HG03280 (cell line): ENCODE measurements at regions not wholly inside any gene's neighbourhood (a gene's known extent, or its start where the extent isn't known, plus 50 kb on each side); places are given as distances from the start of the nearest gene placed in this dataset.

Source experiments
- ATAC-seq: cut with Tn5 transposase; IDR thresholded peaks from one replicate; pipeline ENCODE4 v1.9.1; 2021; ENCODE audit warnings: mild to moderate bottlenecking, moderate library complexity; ENCODE audit not compliant: unreplicated experiment

- no peak for ATAC-seq
Measured at GRCh38 chr12:91818227-91819131, 327.2 kb downstream of the BTG1 start.

- no peak for ATAC-seq
Measured at GRCh38 chr12:91817517-91817916, 328.1 kb downstream of the BTG1 start.

DNA sequence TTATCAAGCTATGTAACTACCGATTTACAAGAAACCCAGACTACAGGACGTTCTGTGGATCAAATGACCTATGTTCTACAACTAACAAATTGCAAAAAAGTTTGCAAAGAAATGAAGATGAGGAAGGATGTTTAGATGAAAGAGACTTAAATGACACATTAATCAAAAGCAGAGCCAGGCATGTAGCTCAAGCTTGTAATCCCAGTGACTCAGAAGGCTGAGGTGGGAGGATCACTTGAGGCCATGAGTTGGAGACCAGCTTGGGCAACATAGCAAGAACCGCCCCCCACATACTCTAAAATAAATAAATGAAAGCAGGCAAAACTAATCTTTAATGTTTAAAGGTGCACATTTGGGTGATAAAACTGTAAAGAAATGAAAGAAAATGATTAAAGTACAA, 331.9 kb downstream of the BTG1 start:
- no peak for ATAC-seq

DNA sequence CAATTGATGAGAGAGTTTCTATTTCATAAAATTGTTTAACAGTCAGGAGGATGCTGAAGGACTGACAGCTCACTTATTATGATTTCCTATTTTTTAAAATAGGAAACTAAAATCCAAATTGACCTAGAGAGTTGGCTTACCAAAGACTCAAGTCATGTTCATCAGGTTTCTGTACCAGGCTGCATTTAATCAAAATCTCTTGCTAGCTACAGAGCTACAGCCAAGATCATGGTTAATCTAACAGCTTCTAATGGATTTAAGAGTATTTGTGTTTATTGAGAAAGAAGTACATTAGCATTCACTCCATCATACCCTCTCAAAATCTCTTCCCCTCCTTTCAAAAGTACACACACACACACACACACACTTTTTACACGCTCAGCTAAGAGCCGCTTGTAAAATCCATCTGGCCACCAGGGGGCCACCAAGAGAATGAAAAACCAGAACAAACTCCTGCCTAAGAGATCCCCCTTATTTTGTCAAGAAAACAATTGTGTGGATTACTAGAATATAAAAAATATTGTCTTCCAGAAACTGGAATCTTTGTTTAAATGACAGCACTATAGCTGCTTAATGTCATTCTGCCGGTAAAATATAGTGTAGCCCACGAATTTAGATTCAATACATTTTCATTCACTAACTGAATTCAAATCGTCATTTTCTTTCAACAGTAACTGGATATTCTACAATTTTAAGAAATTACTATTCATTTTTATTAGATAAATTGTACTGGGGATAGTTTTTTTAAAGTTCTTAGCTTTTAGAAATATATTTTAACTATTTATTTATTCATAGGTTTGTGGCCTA, 334.0 kb downstream of the BTG1 start:
- peak; percentile 83 for ATAC-seq

DNA sequence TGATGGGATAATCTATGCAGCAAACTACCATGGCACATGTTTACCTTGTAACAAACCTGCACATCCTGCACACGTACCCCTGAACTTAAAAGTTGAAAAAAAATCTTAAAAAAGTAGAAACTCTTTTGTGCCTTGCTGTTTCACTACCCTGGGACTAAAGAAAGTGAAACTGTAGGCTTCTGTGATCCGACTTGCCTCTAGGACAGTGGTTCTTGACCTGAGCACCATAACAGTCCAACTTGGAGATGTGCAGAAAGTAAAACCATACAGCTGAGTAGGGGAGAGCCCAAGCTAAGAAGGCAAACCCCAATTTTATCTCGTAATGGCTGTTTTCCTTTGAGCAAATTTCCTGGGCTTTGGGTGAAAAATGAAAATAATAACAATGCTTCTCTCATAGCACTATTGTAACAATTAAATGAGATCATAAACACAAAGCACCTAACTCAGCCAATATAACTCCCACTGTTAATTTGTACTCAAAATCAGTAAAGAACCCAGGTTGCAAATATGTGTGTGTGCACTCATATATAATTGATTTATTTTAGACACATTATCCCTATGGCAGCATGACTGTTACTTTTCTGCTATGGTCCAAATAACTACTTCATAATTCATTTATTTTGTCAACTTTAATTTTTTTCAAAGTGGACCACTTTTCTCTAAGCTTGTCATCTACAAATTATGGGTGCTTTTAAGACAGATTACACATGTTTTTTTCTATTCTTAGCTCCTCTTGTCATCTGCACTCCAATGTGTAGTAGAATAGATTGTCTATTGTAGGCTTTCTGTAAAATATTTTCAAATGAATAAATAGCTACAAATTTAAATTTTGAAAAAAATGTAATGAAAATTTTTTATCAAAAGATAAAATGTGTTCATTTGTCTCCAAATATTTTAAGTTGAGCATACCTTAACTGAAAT, 334.9 kb downstream of the BTG1 start:
- no peak for ATAC-seq

DNA sequence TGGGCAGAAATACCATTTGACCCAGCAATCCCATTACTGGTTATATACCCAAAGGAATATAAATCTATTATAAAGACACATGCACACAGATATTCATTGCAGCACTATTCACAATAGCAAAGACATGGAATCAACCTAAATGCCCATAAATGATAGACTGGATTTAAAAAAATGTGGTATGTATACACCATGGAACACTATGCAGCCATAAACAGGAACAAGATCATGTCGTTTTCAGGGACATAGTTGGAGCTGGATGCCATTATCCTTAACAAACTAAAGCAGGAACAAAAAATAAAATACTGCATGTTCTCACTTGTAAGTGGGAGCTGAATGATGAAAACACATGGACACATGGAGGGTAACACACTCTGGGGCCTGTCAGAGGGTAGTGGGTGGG, 335.6 kb downstream of the BTG1 start:
- no peak for ATAC-seq

- no peak for ATAC-seq
Measured at GRCh38 chr12:91805031-91805430, 340.6 kb downstream of the BTG1 start.

- no peak for ATAC-seq
Measured at GRCh38 chr12:91804533-91804932, 341.1 kb downstream of the BTG1 start.

DNA sequence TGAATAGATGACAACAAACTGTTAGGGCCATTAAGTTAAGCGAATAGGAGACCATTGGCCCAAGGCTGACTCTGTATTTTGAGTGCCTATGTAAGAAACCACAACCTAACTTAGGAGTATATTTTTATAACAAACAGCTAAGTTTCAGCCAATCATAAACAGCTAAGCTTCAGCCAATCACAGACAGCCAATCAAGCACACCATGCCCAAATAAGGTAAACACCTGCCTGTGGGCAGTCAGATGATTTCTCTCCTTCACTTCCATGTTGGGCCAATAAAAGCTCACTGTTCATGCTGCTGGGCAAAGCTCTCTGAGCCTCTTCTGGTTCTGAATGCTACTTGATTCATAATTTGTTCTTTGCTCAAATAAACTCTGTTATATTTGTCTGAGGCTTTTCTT, 344.6 kb downstream of the BTG1 start:
- ATAC-seq: no peak

DNA sequence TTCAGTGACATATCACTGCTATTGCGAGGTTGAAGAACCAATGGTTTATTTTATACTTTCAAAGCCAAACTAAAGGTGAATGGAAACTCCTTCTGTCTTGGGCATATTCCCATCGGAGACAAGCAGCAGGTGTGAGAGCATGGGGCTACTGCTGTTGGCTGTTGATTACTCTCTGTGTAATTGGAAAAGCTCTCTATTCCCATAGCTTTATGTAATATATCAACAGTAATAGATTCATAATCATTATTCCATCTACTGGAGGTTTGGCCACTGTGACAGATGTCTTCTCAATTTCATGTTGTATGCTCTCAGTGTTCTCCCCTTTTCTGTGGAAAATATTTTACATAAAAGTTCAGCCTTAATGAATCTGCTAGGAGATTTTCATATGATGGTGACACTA, 352.0 kb downstream of the BTG1 start:
- ATAC-seq: no peak

DNA sequence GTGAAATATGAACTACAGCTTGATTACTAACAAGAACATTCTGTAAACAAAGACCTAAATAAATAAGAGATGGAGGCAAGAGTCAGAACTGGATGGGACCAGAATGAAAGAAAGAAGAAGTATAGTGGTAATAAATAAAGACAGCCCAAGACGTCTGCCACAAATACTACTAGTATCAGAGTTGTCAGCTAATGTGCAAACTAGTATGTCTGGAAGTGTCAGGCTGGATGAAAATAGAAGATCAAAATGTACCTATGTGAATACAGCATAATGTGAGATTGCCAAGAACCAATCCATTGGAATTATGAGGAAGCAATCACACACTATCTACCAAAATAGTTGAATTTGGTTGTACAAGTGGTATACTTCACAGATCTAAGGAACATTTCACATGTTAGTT, 353.0 kb downstream of the BTG1 start:
- ATAC-seq: no peak

DNA sequence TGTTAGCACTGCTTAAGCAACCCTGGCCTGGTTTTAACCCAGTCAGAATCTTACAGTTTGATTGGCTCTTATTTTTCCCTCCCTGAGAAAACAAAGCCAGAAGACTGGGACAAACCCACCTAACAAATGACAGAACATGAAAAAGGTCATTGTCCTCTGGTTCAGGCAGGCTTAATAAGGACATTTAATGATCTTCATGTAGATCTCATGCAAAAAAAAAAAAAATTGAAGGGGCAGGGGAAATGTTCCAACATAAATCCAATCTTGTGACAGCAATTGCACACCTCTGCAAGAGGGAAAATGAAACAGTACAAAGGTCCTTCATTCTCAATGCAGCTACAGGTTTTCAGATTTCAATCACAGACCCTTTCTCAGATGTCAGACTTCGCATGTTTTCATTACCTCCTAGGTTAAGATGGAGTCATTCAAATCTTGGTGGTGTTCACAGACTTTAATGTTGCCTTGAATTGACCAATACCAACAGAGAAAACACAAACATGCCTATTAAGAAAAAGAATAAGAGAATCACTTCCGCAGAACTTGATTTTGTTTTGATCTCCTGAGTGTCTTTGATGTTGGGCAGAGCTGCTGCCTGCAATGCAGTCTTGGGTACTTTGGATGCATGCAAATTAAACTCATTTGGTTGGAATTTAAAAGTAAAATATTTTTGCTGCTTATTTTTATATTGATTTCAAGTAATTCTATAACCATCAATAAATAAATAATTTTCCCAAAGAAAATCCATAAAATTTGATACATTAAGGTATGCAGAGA, 359.0 kb downstream of the BTG1 start:
- ATAC-seq: no peak

DNA sequence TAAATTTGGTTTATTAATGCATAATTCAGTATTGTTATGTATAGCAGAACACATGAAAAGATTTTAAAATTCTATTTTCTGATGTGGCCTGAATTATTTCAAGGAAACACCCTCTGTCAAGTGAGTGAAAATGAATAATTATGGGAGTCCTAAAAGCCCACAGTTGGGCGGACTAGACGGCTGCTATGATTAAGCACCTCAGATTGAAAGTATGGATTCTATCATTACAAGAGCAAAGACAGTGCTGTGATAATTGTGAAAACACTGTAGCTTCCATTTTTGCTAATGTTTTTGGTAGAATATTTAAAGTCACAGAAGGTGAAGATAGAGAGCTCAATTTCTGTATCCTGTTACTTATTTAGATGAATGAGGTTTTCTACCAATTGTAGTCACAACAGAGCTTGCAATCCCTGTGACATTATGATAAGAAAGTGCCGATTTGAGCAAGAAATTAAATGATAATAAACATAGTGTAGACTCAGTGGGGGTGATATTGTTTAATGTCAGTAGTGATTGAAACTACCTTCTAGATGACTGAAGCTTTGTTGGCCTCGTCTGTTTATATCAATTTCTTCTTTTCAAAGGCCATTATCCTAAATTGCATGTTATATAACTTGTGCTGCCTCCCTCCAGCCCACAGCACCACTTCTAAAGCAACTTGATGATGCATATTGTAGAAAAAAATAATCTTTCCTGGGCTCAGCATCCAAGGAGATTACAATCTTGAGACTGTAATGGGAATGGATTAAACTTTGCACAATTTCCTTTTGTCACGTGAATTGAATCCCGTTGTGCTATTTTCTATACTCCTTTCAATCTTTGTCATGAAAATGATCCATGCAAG, 359.8 kb downstream of the BTG1 start:
- no peak for ATAC-seq

GRCh38 chr12:91781114-91781513, 364.5 kb downstream of the BTG1 start:
- no peak for ATAC-seq

GRCh38 chr12:91778938-91779400, 366.7 kb downstream of the BTG1 start:
- ATAC-seq: peak; percentile 94

GRCh38 chr12:91778091-91778832, 367.4 kb downstream of the BTG1 start:
- ATAC-seq: peak; percentile 47

GRCh38 chr12:91777268-91777992, 368.2 kb downstream of the BTG1 start:
- no peak for ATAC-seq

GRCh38 chr12:91774434-91774921, 371.2 kb downstream of the BTG1 start:
- no peak for ATAC-seq
